Loucy (cell line): ENCODE measurements at regions not wholly inside any gene's neighbourhood (a gene's known extent, or its start where the extent isn't known, plus 50 kb on each side); places are given as distances from the start of the nearest gene placed in this dataset.

ENCODE experiments used
- CTCF ChIP-seq: fragments of 200-600 bp; sonication (generic); conservative IDR thresholded peaks from 2 replicates; pipeline ENCODE4 v1.5.1; 2014; ENCODE audit warnings: mild to moderate bottlenecking, antibody characterized with exemption, low read length
- EZH2phosphoT487 ChIP-seq: fragments of 200-600 bp; IDR thresholded peaks from 2 replicates; pipeline ENCODE4 v1.6.1; 2018; ENCODE audit warnings: antibody characterized with exemption, mild to moderate bottlenecking, moderate library complexity, borderline replicate concordance

GRCh38 chr10:61272781-61273180, 180.4 kb downstream of the TMEM26 start:
- TF ChIP-seq CTCF, result no peak
- no peak for TF ChIP-seq EZH2phosphoT487
